ENCODE measurements at regions not wholly inside any gene's neighbourhood (a gene's known extent, or its start where the extent isn't known, plus 50 kb on each side); places are given as distances from the start of the nearest gene placed in this dataset.

DNA sequence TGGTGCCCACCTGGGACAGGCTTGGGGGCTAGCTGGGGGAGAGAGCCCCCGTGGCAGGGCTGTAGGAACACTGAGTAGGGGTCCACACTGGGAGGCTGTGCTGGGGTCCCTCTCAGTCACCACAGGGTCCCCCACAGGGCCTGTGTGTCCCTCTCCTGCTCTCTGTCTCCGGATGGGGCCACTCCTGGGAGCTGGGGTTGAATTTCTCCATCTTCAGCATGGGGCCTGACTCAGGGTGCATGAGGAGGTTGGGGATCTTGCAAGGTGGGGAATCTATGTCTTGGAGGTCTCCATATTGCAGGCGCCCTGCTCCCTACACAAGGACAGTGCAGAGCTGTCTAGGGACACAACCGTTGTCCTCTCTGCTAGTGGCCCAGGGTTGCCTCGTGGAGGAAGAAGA lies 78.7 kb upstream of the HDAC4 start:
- Mint-ChIP-seq H3K27ac (peak overlapping the region; percentile 26), H3K27me3 (peaks cover 26% of the 10 kb centered on the region), H3K9me3 (no peaks in the 10 kb centered on the region), H3K36me3 (ENCODE audit: low read depth) (no peaks in the 10 kb centered on the region), H3K4me1 (ENCODE audit: low read depth) (peaks cover 6% of the 10 kb centered on the region), H3K4me3 (no peak overlapping the region)
- intact Hi-C loops (cut with micrococcal nuclease), result no loop called here

DNA sequence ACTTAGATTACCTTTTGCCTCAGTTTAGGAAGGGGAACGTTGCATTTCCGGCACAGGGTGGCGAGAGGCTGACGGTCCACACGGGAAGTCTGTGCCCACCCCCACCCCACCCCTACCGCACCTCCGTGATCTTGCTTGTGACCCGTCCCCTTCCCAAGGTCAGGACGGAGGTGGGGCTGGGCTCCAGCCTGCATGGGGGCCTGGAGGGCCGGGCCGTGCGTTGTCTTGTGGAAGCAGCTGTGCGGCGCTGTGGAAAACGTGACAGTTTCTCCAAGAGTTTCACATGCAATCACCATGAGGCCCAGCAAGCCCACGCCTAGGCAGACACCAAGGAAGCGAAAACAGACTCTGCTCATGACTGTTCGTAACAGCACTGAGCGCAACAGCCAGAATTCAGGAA lies 76.8 kb upstream of the HDAC4 start:
- Mint-ChIP-seq H3K4me3 (no peak overlapping the region), H3K27ac (peak overlapping the region; percentile 27), H3K36me3 (ENCODE audit: low read depth) (no peaks in the 10 kb centered on the region), H3K27me3 (peaks cover 34% of the 10 kb centered on the region), H3K4me1 (ENCODE audit: low read depth) (peaks cover 6% of the 10 kb centered on the region), H3K9me3 (no peaks in the 10 kb centered on the region)
- intact Hi-C loops (cut with micrococcal nuclease), result no loop called here

DNA sequence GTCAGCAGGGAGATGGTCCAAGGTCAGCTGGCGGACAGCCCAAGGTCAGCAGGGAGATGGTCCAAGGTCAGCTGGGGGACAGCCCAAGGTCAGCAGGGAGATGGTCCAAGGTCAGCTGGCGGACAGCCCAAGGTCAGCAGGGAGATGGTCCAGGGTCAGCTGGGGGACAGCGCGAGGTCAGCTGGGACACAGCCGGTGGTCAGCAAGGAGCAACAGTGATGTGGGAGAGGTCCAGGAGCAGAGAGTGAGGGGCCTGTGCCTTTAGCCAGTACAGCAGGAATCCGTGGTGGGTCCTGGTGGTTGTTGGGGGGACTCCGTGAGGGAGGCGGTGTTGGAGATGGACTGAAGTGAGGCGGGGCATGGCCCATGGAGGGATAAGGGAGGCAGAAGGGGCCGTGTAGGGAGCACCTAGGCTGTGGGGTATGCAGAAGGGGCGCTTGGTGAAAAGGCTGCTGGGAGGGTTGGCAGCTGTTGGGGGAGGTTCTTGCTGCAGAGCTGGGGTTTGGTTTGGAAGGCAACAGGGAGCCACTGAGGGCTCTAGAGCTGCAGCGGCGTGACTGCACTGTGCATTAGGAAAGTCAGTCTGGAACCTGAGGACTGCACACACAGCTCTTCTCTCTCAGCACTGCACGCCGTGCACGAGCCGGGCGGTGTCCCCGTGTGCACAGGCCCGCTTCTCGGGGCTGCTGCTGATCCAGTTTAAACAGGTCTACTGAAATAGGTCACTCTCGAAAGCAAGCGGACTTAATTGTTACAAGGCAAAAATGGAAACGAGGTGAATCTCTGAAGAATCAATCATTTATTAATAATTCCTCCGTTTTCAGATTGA lies 76.2 kb upstream of the HDAC4 start:
- Mint-ChIP-seq H3K27me3 (peaks cover 39% of the 10 kb centered on the region), H3K36me3 (ENCODE audit: low read depth) (no peaks in the 10 kb centered on the region), H3K4me3 (no peak overlapping the region), H3K27ac (peak overlapping the region; percentile 27), H3K4me1 (ENCODE audit: low read depth) (peaks cover 5% of the 10 kb centered on the region), H3K9me3 (no peaks in the 10 kb centered on the region)
- intact Hi-C loops (cut with micrococcal nuclease), result no loop called here

GRCh38 chr2:239476029-239476756 lies 75.4 kb upstream of the HDAC4 start:
- H3K36me3 Mint-ChIP-seq (ENCODE audit: low read depth), result no peaks in the 10 kb centered on the region
- H3K27me3 Mint-ChIP-seq, result peaks cover 35% of the 10 kb centered on the region
- H3K27ac Mint-ChIP-seq, result peak overlapping the region; percentile 67
- H3K4me1 Mint-ChIP-seq (ENCODE audit: low read depth), result no peaks in the 10 kb centered on the region
- intact Hi-C loops (cut with micrococcal nuclease), result no loop called here
- no peak overlapping the region for H3K4me3 Mint-ChIP-seq
- no peaks in the 10 kb centered on the region for H3K9me3 Mint-ChIP-seq

DNA sequence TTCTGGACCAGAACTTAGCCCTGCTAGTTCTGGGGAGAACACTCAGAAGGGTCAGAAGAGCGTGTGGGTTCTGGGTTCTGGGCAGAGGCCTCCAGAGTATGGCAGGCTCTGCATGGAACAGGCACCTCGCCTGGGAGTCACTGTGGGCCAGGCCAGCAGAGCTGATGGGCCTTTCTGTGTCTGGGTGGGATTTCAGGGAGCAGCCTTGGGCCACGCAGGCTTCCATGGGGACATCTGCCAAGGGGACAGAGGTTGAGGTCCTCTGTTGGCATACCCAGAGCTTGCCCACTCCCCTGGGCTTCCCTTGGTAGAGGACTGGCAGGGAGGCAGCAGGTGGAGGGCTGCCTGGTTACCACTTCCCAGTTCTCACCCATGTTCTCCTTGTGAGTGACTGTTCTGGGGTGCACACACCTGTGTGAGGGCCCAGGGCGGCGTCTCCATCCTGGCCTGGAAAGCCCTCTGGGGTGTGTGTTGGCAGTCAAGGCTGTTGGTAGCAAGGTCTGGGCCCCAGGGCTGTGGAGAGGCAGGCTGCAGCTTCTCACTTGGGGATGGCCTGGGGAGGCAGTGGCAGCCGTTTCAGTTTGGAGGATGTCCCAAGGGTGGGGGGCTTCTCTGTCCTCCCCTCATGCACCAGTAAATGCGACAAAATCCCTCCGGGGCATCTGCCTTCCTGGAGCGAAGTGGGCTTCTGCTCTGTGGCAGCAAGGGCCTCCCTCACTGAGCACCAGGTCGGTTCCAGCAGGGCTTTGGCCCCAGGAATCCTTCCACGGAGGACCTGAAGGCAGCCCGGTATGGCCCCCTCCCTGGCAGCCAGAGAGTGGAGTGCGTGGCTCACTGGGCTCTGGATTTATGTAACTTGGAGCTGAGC lies 74.6 kb upstream of the HDAC4 start:
- H3K4me3 Mint-ChIP-seq, result no peak overlapping the region

DNA sequence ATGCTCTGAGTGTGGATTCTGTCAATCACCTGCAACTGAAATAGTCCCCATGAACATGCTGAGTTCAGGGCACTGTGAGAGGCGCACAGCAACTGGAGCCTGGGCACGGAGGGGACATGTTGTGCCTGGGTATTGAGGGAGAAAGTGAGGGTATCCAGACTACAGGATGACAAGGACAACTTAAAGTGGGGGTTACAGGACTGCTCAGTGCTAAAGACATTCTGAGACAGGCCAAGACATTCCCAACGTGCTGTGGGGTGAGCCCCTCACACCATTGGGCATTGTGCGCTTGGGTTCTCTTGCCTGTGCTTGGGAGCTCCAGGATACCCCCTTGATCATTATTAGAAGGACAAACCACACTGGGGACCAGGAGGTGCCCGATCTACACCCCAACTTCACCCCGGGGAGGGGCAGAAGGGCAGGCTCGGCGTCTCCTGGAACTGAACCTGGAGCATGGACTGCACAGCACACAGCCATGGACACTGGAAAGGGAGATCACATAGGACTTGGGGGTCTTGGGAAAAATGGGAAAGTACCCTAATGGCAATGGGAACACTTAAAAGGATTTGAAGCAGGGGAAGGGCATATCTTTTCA lies 72.5 kb upstream of the HDAC4 start:
- no peaks in the 10 kb centered on the region for H3K36me3 Mint-ChIP-seq (ENCODE audit: low read depth)
- intact Hi-C loops (cut with micrococcal nuclease), result no loop called here
- no peak overlapping the region for H3K27ac Mint-ChIP-seq
- H3K4me1 Mint-ChIP-seq (ENCODE audit: low read depth), result peaks cover 5% of the 10 kb centered on the region
- no peaks in the 10 kb centered on the region for H3K9me3 Mint-ChIP-seq
- peaks cover 42% of the 10 kb centered on the region for H3K27me3 Mint-ChIP-seq
- no peak overlapping the region for H3K4me3 Mint-ChIP-seq

More for the DNA sequence above, 74.6 kb upstream of the HDAC4 start:
- peaks cover 36% of the 10 kb centered on the region for H3K27me3 Mint-ChIP-seq
- no peaks in the 10 kb centered on the region for H3K4me1 Mint-ChIP-seq (ENCODE audit: low read depth)
- no peaks in the 10 kb centered on the region for H3K36me3 Mint-ChIP-seq (ENCODE audit: low read depth)
- intact Hi-C loops (cut with micrococcal nuclease), result no loop called here
- H3K27ac Mint-ChIP-seq, result peak overlapping the region; percentile 67
- no peaks in the 10 kb centered on the region for H3K9me3 Mint-ChIP-seq

DNA sequence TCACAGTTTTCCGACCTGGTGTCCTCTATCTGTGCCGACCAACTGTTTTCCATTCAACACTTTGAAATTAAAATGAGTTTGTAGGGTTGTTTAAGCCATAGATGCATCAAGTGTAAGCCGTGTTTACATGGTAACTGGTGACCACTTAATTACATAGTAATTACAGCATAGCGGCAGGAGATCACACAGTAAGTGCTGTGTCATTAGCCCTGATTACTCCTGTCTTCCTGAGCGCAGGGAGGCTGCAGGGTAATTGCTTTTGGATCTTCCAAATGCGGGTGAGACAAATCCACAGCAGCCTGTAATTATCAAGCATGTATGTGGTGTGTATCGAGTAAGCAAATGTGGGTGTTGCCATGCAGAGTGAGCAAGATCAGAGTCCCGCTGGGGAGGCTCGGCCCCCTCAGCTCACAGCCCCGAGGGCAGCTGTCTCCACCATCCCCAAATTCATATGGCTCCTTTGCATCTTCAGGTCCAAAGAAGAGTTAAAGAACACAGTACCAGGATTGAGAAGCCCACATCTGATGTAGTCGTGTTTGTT lies 71.5 kb upstream of the HDAC4 start:
- no peak overlapping the region for H3K4me3 Mint-ChIP-seq
- no peaks in the 10 kb centered on the region for H3K9me3 Mint-ChIP-seq
- H3K27me3 Mint-ChIP-seq, result peaks cover 39% of the 10 kb centered on the region
- H3K36me3 Mint-ChIP-seq (ENCODE audit: low read depth), result no peaks in the 10 kb centered on the region
- intact Hi-C loops (cut with micrococcal nuclease), result no loop called here
- H3K4me1 Mint-ChIP-seq (ENCODE audit: low read depth), result peaks cover 5% of the 10 kb centered on the region
- no peak overlapping the region for H3K27ac Mint-ChIP-seq

GRCh38 chr2:239471011-239471792 lies 70.4 kb upstream of the HDAC4 start:
- Mint-ChIP-seq H3K9me3 (no peaks in the 10 kb centered on the region), H3K27ac (no peak overlapping the region), H3K4me3 (no peak overlapping the region), H3K36me3 (ENCODE audit: low read depth) (no peaks in the 10 kb centered on the region), H3K27me3 (peaks cover 35% of the 10 kb centered on the region), H3K4me1 (ENCODE audit: low read depth) (peaks cover 5% of the 10 kb centered on the region)
- intact Hi-C loops (cut with micrococcal nuclease), result no loop called here

DNA sequence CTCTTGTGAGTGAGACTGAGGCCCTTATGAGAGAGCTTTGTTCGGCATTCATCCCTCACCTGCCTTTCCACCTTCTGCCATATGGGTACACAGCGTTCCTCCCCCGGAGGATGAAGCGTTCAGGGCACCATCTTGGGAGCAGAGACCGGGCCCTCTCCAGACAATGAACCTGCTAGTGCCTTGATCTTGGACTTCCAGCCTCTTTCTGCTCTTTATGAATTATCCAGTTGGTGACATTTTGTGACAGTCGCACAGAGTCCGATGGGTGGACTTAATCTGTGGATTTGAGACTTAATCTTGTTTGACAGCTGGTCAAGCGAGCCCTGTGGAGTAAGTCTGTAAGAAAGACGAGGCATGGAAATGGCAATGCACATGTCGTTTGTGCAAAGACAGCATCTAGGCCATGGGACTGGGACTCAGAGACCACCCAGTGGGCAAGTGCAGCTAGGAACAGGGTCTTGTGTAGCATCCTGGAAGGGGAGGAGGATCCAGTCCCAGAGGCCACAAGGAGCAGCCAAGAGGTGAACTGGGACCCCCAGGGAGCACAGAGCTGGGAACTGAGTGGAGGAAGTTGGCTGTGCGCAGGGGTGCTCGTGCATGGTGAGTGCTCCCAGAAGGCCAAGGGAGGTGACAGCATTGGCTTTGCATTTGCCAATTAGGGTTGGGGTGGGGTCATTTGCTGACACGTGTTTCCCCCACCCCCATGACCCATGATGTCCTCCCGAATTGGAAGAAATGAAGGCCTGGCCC lies 69.5 kb upstream of the HDAC4 start:
- H3K4me1 Mint-ChIP-seq (ENCODE audit: low read depth), result peaks cover 12% of the 10 kb centered on the region
- no peak overlapping the region for H3K4me3 Mint-ChIP-seq
- intact Hi-C loops (cut with micrococcal nuclease), result no loop called here
- H3K9me3 Mint-ChIP-seq, result no peaks in the 10 kb centered on the region
- H3K27ac Mint-ChIP-seq, result no peak overlapping the region
- no peaks in the 10 kb centered on the region for H3K36me3 Mint-ChIP-seq (ENCODE audit: low read depth)
- peaks cover 32% of the 10 kb centered on the region for H3K27me3 Mint-ChIP-seq

GRCh38 chr2:239469106-239469960 lies 68.5 kb upstream of the HDAC4 start:
- H3K36me3 Mint-ChIP-seq (ENCODE audit: low read depth), result no peaks in the 10 kb centered on the region
- H3K9me3 Mint-ChIP-seq, result no peaks in the 10 kb centered on the region
- peaks cover 22% of the 10 kb centered on the region for H3K4me1 Mint-ChIP-seq (ENCODE audit: low read depth)
- H3K27ac Mint-ChIP-seq, result no peak overlapping the region
- H3K27me3 Mint-ChIP-seq, result peaks cover 30% of the 10 kb centered on the region
- no peak overlapping the region for H3K4me3 Mint-ChIP-seq
- intact Hi-C loops (cut with micrococcal nuclease), result no loop called here

- intact Hi-C loops (cut with micrococcal nuclease), result no loop called here
- no peak overlapping the region for H3K4me3 Mint-ChIP-seq
- H3K4me1 Mint-ChIP-seq (ENCODE audit: low read depth), result peaks cover 30% of the 10 kb centered on the region
- H3K9me3 Mint-ChIP-seq, result no peaks in the 10 kb centered on the region
- peaks cover 25% of the 10 kb centered on the region for H3K27me3 Mint-ChIP-seq
- no peak overlapping the region for H3K27ac Mint-ChIP-seq
- no peaks in the 10 kb centered on the region for H3K36me3 Mint-ChIP-seq (ENCODE audit: low read depth)
Observed at GRCh38 chr2:239468491-239469105, 67.8 kb upstream of the HDAC4 start.

All from dendritic cell treated with granulocyte-macrophage colony-stimulating factor and Interleukin-4, amounts not matched to agents 40 ng/mL and 50 ng/mL, for 4 days (primary cell).